ENCODE measurements at regions not wholly inside any gene's neighbourhood (a gene's known extent, or its start where the extent isn't known, plus 50 kb on each side); places are given as distances from the start of the nearest gene placed in this dataset.

GRCh38 chr6:147063469-147064031 is 140.7 kb upstream of the STXBP5 start:
- TF ChIP-seq ATF3 (CRISPR knock-in tag; conservative IDR thresholded peaks at IDR 0.05) (no peak), USF1 (CRISPR knock-in tag; IDR thresholded peaks at IDR 0.05) (no peak), CTCF (IDR thresholded peaks at IDR 0.05) (no peak), AFF4 (CRISPR knock-in tag; IDR thresholded peaks at IDR 0.05; ENCODE audit: borderline replicate concordance) (no peak), MXD4 (CRISPR knock-in tag; IDR thresholded peaks at IDR 0.05; ENCODE audit: borderline replicate concordance) (no peak)

Measured in WTC11 (cell line).